Right lobe of liver (tissue), 6 donors: ENCODE measurements at regions not wholly inside any gene's neighbourhood (a gene's known extent, or its start where the extent isn't known, plus 50 kb on each side); places are given as distances from the start of the nearest gene placed in this dataset.
"Not testable (repeated sequence)": the region's sequence is repeated elsewhere in the genome, so short reads cannot be mapped to it uniquely, and the experiment has no call there.

Experiments used
- ATAC-seq, 4 donors: fragments of 200-7000 bp; cut with Tn5 transposase; one replicate each; pipeline ENCODE4 v1.9.1; 2020; ENCODE audit warnings: mild to moderate bottlenecking in 4 of 4, moderate library complexity in 4 of 4
- DNase-seq, 3 donors: peaks; one replicate each; pipeline ENCODE4 v3.0.0-alpha.2; 2020
- H3K27ac ChIP-seq, 3 donors: fragments of 200-600 bp; one replicate each; pipeline ENCODE4 v1.8.0; 2022
- H3K27me3 ChIP-seq, 2 donors: fragments of 200-600 bp; one replicate each; pipeline ENCODE4 v1.8.0; 2022
- H3K36me3 ChIP-seq, 4 donors: fragments of 200-600 bp; sonication (generic) in 1 of 4; one replicate each; pipeline versions ENCODE4 v1.5.1 to v1.8.0; 2017 to 2022; ENCODE audit warnings: control low read depth in 1 of 4
- H3K4me1 ChIP-seq, 4 donors: fragments of 200-600 bp; sonication (generic) in 1 of 4; one replicate each; pipeline versions ENCODE4 v1.5.1 to v1.8.0; 2017 to 2022; ENCODE audit warnings: control low read depth in 1 of 4
- H3K4me3 ChIP-seq, 3 donors: fragments of 200-600 bp; one replicate each; pipeline ENCODE4 v1.8.0; 2022
- H3K9me3 ChIP-seq, 4 donors: fragments of 200-600 bp; sonication (generic) in 1 of 4; one replicate each; pipeline versions ENCODE4 v1.5.1 to v1.8.0; 2017 to 2022; ENCODE audit warnings: control low read depth in 1 of 4
- POLR2A ChIP-seq: fragments of 450-650 bp; IDR thresholded peaks from one replicate; pipeline ENCODE4 v1.6.1; 2017; ENCODE audit warnings: antibody characterized with exemption, mild to moderate bottlenecking
- WGBS: methylation state at CpG from one replicate; pipeline ENCODE4 v1.1.6; 2018; ENCODE audit warnings: low coverage, low lambda C conversion rate; ENCODE audit not compliant: insufficient coverage; ENCODE audit errors: missing lambda C conversion rate; 5-methylcytosine and 5-hydroxymethylcytosine counted together
- intact Hi-C, 2 donors: fragments of 100-400 bp; cut with DNase I; formaldehyde crosslinking; loops; one replicate each; pipeline versions ENCODE4 v1.11.2 to v1.14.1; 2022
- TF ChIP-seq, protein P1 (sequence below), 4 donors: fragments of 200-600 bp in 3 of 4; fragments of 450-650 bp in 1 of 4; IDR thresholded peaks; one replicate each; pipeline versions ENCODE4 v1.5.1 to v1.8.0; 2016 to 2022; ENCODE audit warnings: antibody characterized with exemption in 4 of 4, mild to moderate bottlenecking in 2 of 4
- donor health status: DM: no; HTN: yes; CAD: no.
- donor health status: DM: no; HTN: no; CAD: no.
- donor health status: DM: no; HTN: no; CAD: no.
- donor health status: DM: no; HTN: yes; CAD: no.
- donor health status: DM: no; HTN: yes; CAD: no.

GRCh38 chr14:105614987-105615386, 88.6 kb downstream of the TMEM121 start:
- intact Hi-C loops = loop anchor here in 1 of 2 donors (5.0 kb wide), 1 partner anchor 147 kb away; no protein-coding TSS in a partner anchor
- not testable (repeated sequence) for H3K4me1 ChIP-seq, DNase-seq, H3K9me3 ChIP-seq, H3K27ac ChIP-seq, H3K27me3 ChIP-seq, ATAC-seq, H3K4me3 ChIP-seq, H3K36me3 ChIP-seq
- WGBS = 38% methylated on average over 2 of the region's 4 CpGs

DNA sequence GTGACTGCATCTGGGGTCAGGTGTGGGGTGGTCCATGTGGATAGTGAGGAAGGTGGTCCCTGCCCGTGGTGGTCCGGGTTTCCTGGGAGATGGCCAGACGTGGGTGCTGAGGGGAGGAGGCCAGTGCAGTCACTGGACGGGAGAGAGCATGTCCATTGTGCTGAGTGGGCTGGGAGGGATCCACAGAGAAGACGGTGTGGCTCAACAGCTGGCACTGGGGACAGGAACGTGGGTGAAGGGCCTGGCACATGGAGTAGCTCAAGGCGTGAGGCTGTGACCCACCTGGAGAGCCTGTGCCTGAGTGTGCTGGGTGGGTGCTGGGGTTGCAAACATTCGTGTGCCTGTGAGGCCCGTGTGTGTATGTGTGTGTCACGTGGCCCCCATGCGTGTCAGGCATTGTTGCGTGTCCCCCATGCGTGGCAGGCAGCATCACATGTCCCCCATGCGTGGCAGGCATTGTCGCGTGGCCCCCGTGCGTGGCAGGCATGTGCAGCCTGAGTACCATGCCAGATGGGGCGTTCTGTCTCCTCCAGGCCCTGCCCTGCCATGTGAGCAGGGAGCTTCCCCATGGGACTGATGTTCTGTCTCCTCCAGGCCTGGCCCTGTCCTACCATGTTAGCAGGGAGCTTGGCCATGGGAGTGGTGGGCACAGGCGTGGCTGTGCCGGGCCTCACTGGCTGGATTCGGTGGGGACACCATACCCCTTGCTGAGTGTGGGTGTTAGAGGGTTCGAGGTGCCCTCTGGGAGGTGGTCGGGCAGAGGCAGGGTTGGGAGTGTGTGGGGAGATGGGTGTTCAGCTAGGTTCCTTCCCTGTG, 89.8 kb downstream of the TMEM121 start:
- not testable (repeated sequence) for H3K36me3 ChIP-seq, H3K4me3 ChIP-seq, H3K27ac ChIP-seq, DNase-seq, H3K4me1 ChIP-seq, H3K9me3 ChIP-seq, H3K27me3 ChIP-seq
- peak in 3 of 4 donors; percentile 20 to 49 (median 43) for ATAC-seq
- WGBS = 53% methylated on average over 3 of the region's 24 CpGs
- intact Hi-C loops = loop anchor here in 1 of 2 donors (5.0 kb wide), 1 partner anchor 146 kb away; no protein-coding TSS in a partner anchor

- no peaks in the 10 kb centered on the region for H3K27me3 ChIP-seq
- H3K27ac ChIP-seq = no peak overlapping the region
- H3K4me3 ChIP-seq = no peak overlapping the region
- H3K9me3 ChIP-seq = no peaks in the 10 kb centered on the region
- TF ChIP-seq POLR2A = no peak
- TF ChIP-seq, protein P1, sequence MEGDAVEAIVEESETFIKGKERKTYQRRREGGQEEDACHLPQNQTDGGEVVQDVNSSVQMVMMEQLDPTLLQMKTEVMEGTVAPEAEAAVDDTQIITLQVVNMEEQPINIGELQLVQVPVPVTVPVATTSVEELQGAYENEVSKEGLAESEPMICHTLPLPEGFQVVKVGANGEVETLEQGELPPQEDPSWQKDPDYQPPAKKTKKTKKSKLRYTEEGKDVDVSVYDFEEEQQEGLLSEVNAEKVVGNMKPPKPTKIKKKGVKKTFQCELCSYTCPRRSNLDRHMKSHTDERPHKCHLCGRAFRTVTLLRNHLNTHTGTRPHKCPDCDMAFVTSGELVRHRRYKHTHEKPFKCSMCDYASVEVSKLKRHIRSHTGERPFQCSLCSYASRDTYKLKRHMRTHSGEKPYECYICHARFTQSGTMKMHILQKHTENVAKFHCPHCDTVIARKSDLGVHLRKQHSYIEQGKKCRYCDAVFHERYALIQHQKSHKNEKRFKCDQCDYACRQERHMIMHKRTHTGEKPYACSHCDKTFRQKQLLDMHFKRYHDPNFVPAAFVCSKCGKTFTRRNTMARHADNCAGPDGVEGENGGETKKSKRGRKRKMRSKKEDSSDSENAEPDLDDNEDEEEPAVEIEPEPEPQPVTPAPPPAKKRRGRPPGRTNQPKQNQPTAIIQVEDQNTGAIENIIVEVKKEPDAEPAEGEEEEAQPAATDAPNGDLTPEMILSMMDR (IDR thresholded peaks at IDR 0.05) = no peak
- no peaks in the 10 kb centered on the region for H3K4me1 ChIP-seq
- DNase-seq (no peak), ATAC-seq (peak in 2 of 4 donors; percentile 44 to 52)
- no peaks in the 10 kb centered on the region for H3K36me3 ChIP-seq
- WGBS = 58% methylated on average over 4 of the region's 8 CpGs
- intact Hi-C loops = loop anchor here in 1 of 2 donors (5.0 kb wide), 1 partner anchor 146 kb away; no protein-coding TSS in a partner anchor
Observed at GRCh38 chr14:105616802-105617192, 90.4 kb downstream of the TMEM121 start.

DNA sequence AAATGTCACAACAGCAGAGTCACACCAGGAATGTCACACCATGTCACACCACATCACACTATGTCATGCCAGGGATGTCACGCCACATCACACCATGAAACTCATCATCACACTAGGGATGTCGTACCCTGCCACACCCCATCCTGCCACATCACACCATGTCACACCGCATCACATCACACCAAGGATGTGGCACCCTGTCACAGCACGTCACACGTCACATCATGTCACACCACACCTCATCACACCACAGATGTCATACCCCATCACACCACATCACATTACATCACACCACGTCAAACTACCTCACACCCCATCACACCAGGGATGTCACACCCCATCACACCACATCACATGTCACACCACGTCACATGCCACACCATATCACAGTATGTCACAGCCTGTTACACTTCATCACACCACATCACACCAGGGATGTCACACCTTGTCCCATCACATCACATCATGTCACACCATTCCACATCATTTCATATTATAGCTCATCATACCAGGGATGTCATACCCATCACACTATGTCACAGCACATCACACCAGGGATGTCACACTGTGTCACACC, 90.9 kb downstream of the TMEM121 start:
- TF ChIP-seq, protein P1 (IDR thresholded peaks at IDR 0.05) = no peak
- TF ChIP-seq POLR2A = no peak
- no peak overlapping the region for H3K4me3 ChIP-seq
- H3K36me3 ChIP-seq = no peaks in the 10 kb centered on the region
- H3K27me3 ChIP-seq = no peaks in the 10 kb centered on the region
- no peaks in the 10 kb centered on the region for H3K9me3 ChIP-seq
- no peak for DNase-seq
- H3K27ac ChIP-seq = no peak overlapping the region
- H3K4me1 ChIP-seq = no peaks in the 10 kb centered on the region
- 71% methylated on average over 7 of the region's 7 CpGs for WGBS
- ATAC-seq = peak in 2 of 4 donors; percentile 37 to 40
- intact Hi-C loops = loop anchor here in 1 of 2 donors (5.0 kb wide), 1 partner anchor 145 kb away; no protein-coding TSS in a partner anchor

- ATAC-seq = peak in 1 of 4 donors; percentile 15
- H3K4me1 ChIP-seq, H3K36me3 ChIP-seq, H3K9me3 ChIP-seq, H3K27me3 ChIP-seq, DNase-seq, H3K27ac ChIP-seq, H3K4me3 ChIP-seq: not testable (repeated sequence)
- WGBS = 89% methylated on average over 3 of the region's 8 CpGs
- intact Hi-C loops = loop anchor here in 1 of 2 donors (5.0 kb wide), 1 partner anchor 144 kb away; no protein-coding TSS in a partner anchor
Observed at GRCh38 chr14:105617805-105618204, 91.4 kb downstream of the TMEM121 start.

DNA sequence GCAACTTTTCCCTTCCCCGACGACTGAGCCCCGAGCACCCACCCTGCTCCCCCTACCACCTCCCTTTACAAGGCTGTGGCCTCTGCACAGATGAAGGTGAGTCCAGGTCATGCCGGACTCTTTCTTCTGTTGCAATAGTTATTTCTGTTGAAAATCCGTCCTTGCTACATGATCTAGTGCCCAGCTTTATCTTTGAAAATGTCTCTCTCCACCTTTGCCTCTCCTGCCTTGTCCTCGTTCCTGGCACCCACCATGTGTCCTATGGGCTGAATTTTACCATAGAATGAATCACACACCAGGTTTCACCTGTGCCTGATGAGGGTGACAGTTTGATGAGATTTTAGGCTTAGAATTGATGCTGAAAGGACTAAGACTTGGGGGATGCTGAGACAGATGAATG, 92.9 kb downstream of the TMEM121 start:
- DNase-seq (peak in 1 of 3 donors; percentile 31), ATAC-seq (peak in 3 of 4 donors; percentile 4 to 61 (median 24))
- not testable (repeated sequence) for H3K27me3 ChIP-seq, H3K36me3 ChIP-seq, H3K4me1 ChIP-seq, H3K9me3 ChIP-seq, H3K4me3 ChIP-seq
- peak overlapping the region in 1 of 3 donors; percentile 43 for H3K27ac ChIP-seq
- 29% methylated on average over 3 of the region's 6 CpGs for WGBS
- intact Hi-C loops = loop anchor here in 1 of 2 donors (5.0 kb wide), 1 partner anchor 143 kb away; no protein-coding TSS in a partner anchor

DNA sequence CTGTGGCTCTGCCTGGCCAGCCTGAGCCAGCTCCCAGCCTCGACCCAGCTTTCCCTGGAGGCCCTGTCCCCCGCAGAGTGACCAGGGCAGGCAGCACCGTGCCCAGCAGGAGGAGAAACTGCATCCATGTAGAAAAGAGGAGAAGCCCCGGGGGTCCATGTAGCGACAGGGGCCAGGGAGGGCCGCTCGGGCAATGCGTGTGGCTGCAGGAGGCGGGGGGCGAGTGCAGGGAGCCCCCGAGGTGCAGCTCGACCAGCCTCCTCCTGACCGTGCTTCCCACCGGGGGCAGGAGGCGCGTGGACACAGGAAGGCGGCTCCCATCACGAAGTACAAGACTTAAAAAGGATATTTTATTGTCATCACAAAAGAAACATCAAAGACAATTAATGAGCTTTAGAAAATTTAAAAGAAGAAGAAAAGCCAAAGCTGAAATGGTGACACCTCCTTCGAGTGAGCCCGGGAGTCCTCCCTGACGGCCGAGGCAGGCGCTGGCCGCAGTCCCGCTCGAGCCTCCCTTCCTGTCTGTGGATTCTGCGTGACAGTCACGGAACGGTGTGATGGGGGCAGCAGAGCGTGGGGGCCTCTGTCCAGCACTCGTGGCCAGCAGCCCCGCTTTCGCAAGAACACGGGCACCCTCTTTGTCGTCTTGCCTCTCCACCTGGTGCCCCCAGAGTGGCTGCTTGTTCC, 93.9 kb downstream of the TMEM121 start:
- H3K4me3 ChIP-seq, H3K9me3 ChIP-seq, ATAC-seq, intact Hi-C loops, H3K27me3 ChIP-seq, H3K36me3 ChIP-seq, H3K4me1 ChIP-seq: not testable (repeated sequence)
- 80% methylated on average over 10 of the region's 35 CpGs for WGBS
- DNase-seq = peak in 1 of 3 donors; percentile 35
- H3K27ac ChIP-seq = peak overlapping the region in 1 of 3 donors; percentile 29

DNA sequence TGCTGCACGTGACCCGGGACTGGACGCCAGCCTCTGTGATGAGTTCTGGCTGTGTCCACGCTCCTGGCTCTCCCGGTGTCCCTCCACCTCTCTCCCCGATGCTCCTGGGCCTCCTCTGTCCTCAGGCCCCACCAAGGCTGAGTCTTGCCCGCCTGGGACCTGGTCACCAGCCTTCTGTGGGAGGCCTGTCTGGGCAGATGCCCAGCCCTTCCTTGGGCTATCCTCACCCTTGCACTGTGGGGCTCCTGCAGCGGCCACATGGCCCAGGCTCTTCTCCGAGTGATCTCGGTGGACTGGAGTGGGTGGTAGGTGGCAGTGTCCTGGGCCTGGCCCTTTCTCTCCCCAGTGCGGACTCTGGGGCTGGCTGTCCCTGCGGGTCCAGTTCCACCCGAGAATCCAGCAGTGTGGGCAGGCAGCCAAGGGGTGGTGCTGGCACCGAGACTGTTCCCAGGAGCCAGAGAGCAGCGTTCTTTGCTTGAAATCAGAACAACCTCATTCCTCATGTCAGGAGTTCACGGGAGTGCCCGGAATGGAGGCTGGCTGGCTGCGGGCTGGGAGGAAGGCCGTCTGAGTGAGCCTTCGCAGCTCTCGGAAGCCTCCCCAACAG, 94.6 kb downstream of the TMEM121 start:
- H3K9me3 ChIP-seq, H3K4me3 ChIP-seq, H3K27me3 ChIP-seq, H3K36me3 ChIP-seq, ATAC-seq, intact Hi-C loops, H3K4me1 ChIP-seq: not testable (repeated sequence)
- peak; percentile 69 to 92 (median 84) for DNase-seq
- WGBS = no CpG with 5 or more reads among the region's 21 CpGs
- H3K27ac ChIP-seq = peak overlapping the region in 1 of 3 donors; percentile 77
